AG04449 (cell line): ENCODE measurements at regions not wholly inside any gene's neighbourhood (a gene's known extent, or its start where the extent isn't known, plus 50 kb on each side); places are given as distances from the start of the nearest gene placed in this dataset.

Experiments used
- CTCF ChIA-PET: fragments of 350-600 bp; formaldehyde crosslinking; extraction: SDS; loops from one replicate; lab custom pipeline; 2021; ENCODE audit warnings: antibody characterized with exemption; lab: Yijun Ruan, JAX
- POLR2A ChIA-PET: fragments of 400-600, 350-600 bp; formaldehyde crosslinking; extraction: SDS; loops from one replicate; lab custom pipeline; 2020; ENCODE audit warnings: antibody characterized with exemption, inconsistent platforms; lab: Yijun Ruan, JAX
- DNase-seq: peaks from one replicate; pipeline ENCODE4 v3.0.0-alpha.2; 2010; ENCODE audit warnings: low read depth, low spot score
- H3K4me3 ChIP-seq: 2 replicates; pipeline ENCODE4 v1.5.1; 2011; ENCODE audit warnings: low read depth, mild to moderate bottlenecking, control low read depth, low read length
- CTCF ChIP-seq: IDR thresholded peaks from one replicate; pipeline ENCODE4 v1.5.1; 2011; ENCODE audit warnings: mild to moderate bottlenecking, moderate library complexity, low read length, control low read depth, inconsistent platforms; ENCODE audit not compliant: insufficient read depth; ENCODE audit errors: missing control alignments

- CTCF ChIA-PET: no interaction called here
- DNase-seq: no peak
- POLR2A ChIA-PET: no interaction called here
- no peak for TF ChIP-seq CTCF
- H3K4me3 ChIP-seq: no peak overlapping the region
Observed at GRCh38 chrX:115378471-115378870, 89.0 kb downstream of the LUZP4 start.

- TF ChIP-seq CTCF: no peak
- ChIA-PET POLR2A (no interaction called here), CTCF (interaction anchor here (1.2 kb wide), 1 partner anchor 11 kb away, joined by 3 read pairs; no protein-coding TSS in a partner anchor)
- DNase-seq: no peak
- H3K4me3 ChIP-seq: no peak overlapping the region
Observed at GRCh38 chrX:115387327-115387726, 97.8 kb downstream of the LUZP4 start.

GRCh38 chrX:115388879-115389278 lies 99.4 kb downstream of the LUZP4 start:
- ChIA-PET CTCF (no interaction called here), POLR2A (no interaction called here)
- no peak for DNase-seq
- H3K4me3 ChIP-seq: no peak overlapping the region
- TF ChIP-seq CTCF: no peak

GRCh38 chrX:115390078-115390477 lies 100.6 kb downstream of the LUZP4 start:
- CTCF ChIA-PET: no interaction called here
- no peak for DNase-seq
- no peak for TF ChIP-seq CTCF
- H3K4me3 ChIP-seq: no peak overlapping the region
- POLR2A ChIA-PET: no interaction called here

GRCh38 chrX:115392031-115392430 lies 102.5 kb downstream of the LUZP4 start:
- CTCF ChIA-PET: no interaction called here
- no peak for DNase-seq
- POLR2A ChIA-PET: no interaction called here
- no peak for TF ChIP-seq CTCF
- no peak overlapping the region for H3K4me3 ChIP-seq

GRCh38 chrX:115392871-115393270 lies 103.4 kb downstream of the LUZP4 start:
- DNase-seq: no peak
- H3K4me3 ChIP-seq: no peak overlapping the region
- ChIA-PET CTCF (no interaction called here), POLR2A (no interaction called here)
- no peak for TF ChIP-seq CTCF
